Epithelial cell of esophagus (primary cell): ENCODE measurements at regions not wholly inside any gene's neighbourhood (a gene's known extent, or its start where the extent isn't known, plus 50 kb on each side); places are given as distances from the start of the nearest gene placed in this dataset.

ENCODE experiments used
- DNase-seq: peaks from one replicate; pipeline ENCODE4 v3.0.0; 2010; ENCODE audit warnings: low read depth
- H3K4me3 ChIP-seq: 2 replicates; pipeline ENCODE4 v1.5.1; 2011; ENCODE audit warnings: mild to moderate bottlenecking, low read length, control low read depth
- CTCF ChIP-seq: IDR thresholded peaks from 2 replicates; pipeline ENCODE4 v1.5.1; 2011; ENCODE audit warnings: low read depth, mild to moderate bottlenecking, low read length, control low read depth, inconsistent platforms; ENCODE audit not compliant: insufficient read depth; ENCODE audit errors: missing control alignments

DNA sequence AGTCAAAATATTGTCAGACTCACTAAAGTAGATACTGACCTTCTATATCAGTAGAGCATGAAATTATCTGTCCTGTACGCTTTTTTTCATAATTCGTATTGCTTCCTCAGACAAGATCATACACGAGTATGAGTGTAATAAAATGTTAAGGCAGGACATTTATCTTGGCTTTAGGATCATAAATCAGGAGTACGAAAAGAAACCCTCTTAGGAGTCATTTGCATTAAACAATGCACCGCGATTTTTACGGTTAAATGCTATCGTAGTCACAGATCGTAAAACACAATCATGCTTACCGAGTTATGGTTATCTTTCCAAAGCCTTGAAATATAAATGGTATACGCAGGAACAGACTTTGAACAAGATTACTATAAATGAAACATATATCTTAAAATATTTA lies 510.3 kb upstream of the ROBO1 start:
- no peak for DNase-seq
- no peak for TF ChIP-seq CTCF
- H3K4me3 ChIP-seq, result no peak overlapping the region

- no peak for TF ChIP-seq CTCF
- no peak overlapping the region for H3K4me3 ChIP-seq
Measured at GRCh38 chr3:80275120-80275519, 507.3 kb upstream of the ROBO1 start.

DNA sequence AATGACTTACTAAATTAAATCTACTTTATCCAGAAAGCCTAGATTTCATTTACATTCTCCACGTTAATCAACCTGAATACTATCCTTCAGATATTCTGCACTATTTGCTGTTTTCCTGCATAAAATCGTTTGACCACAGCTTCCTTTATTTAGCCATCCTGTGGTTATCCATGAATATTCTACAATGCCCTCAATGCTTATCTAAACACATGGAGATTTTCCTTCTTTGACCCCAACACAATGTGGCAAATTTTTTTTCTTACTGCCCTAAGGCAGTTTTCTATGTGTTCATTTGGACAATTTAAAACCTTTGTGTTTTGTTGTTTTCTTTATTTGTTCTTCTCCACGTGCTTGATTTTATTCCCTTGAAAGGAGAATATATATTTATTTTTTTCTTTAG lies 495.5 kb upstream of the ROBO1 start:
- DNase-seq, result no peak
- H3K4me3 ChIP-seq, result no peak overlapping the region
- TF ChIP-seq CTCF, result no peak

More at GRCh38 chr3:80275120-80275519, 507.3 kb upstream of the ROBO1 start:
- no peak for DNase-seq

GRCh38 chr3:80261082-80261481 lies 493.3 kb upstream of the ROBO1 start:
- DNase-seq, result no peak
- no peak for TF ChIP-seq CTCF
- H3K4me3 ChIP-seq, result no peak overlapping the region

- TF ChIP-seq CTCF, result no peak
- DNase-seq, result no peak
Measured at GRCh38 chr3:80259736-80260135, 491.9 kb upstream of the ROBO1 start.

DNA sequence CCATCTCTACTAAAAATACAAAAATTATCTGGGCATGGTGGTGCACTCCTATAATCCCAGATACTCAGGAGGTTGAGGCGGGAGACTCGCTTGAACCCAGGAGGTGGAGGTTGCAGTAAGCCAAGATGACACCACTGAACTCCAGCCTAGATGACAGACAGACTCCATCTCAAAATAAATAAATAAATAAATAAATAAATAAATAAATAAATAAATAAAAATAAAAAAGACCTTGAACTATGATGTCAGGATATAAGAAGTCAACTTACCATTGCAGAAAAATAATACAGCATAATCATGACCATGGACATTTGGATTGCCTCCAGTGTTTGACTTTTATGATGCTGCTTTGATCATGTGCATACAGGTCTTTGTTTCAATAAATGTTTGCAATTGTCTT lies 484.3 kb upstream of the ROBO1 start:
- DNase-seq, result no peak
- TF ChIP-seq CTCF, result no peak
- H3K4me3 ChIP-seq, result no peak overlapping the region

More at GRCh38 chr3:80259736-80260135, 491.9 kb upstream of the ROBO1 start:
- H3K4me3 ChIP-seq, result no peak overlapping the region

- TF ChIP-seq CTCF, result no peak
- DNase-seq, result no peak
- H3K4me3 ChIP-seq, result no peak overlapping the region
Measured at GRCh38 chr3:80247766-80248165, 480.0 kb upstream of the ROBO1 start.
